Hepatocyte (in vitro differentiated cells): ENCODE measurements at regions not wholly inside any gene's neighbourhood (a gene's known extent, or its start where the extent isn't known, plus 50 kb on each side); places are given as distances from the start of the nearest gene placed in this dataset.

Experiments
- DNase-seq: peaks from one replicate; pipeline ENCODE4 v3.0.0-alpha.2; 2016; ENCODE audit warnings: low spot score
- H2AFZ ChIP-seq: fragments of 200-600 bp; sonication (generic); 2 replicates; pipeline ENCODE4 v1.6.0; 2016; ENCODE audit warnings: antibody characterized with exemption, mild to moderate bottlenecking
- H3K27ac ChIP-seq: fragments of 200-600 bp; sonication (generic); 2 replicates; pipeline ENCODE4 v1.5.1; 2016; ENCODE audit warnings: mild to moderate bottlenecking
- H3K27me3 ChIP-seq: fragments of 200-600 bp; sonication (generic); 2 replicates; pipeline ENCODE4 v1.6.1; 2016
- H3K36me3 ChIP-seq: fragments of 200-600 bp; sonication (generic); replicated peaks from 2 replicates; pipeline ENCODE4 v1.5.1; 2016; ENCODE audit warnings: low read depth; ENCODE audit not compliant: insufficient read depth
- H3K4me1 ChIP-seq: fragments of 200-600 bp; sonication (generic); 2 replicates; pipeline ENCODE4 v1.5.1; 2016; ENCODE audit warnings: mild to moderate bottlenecking, moderate library complexity; ENCODE audit not compliant: insufficient read depth
- H3K4me2 ChIP-seq: fragments of 200-600 bp; sonication (generic); 2 replicates; pipeline ENCODE4 v1.6.0; 2016
- H3K4me3 ChIP-seq: fragments of 200-600 bp; sonication (generic); 2 replicates; pipeline ENCODE4 v1.5.1; 2016; ENCODE audit warnings: mild to moderate bottlenecking
- H3K79me2 ChIP-seq: fragments of 200-600 bp; sonication (generic); 2 replicates; pipeline ENCODE4 v1.6.0; 2017; ENCODE audit warnings: mild to moderate bottlenecking
- H3K9me2 ChIP-seq: fragments of 200-600 bp; sonication (generic); replicated peaks from 2 replicates; pipeline ENCODE4 v1.6.0; 2017; ENCODE audit warnings: mild to moderate bottlenecking; ENCODE audit not compliant: insufficient read depth
- H3K9me3 ChIP-seq: fragments of 200-600 bp; sonication (generic); 2 replicates; pipeline ENCODE4 v1.5.1; 2016; ENCODE audit warnings: low read depth, mild to moderate bottlenecking
- H4K20me1 ChIP-seq: fragments of 200-600 bp; sonication (generic); 2 replicates; pipeline ENCODE4 v1.6.0; 2016; ENCODE audit warnings: mild to moderate bottlenecking; ENCODE audit not compliant: insufficient read depth, poor library complexity, severe bottlenecking
- EZH2 ChIP-seq: fragments of 200-600 bp; sonication (generic); IDR thresholded peaks from 2 replicates; pipeline ENCODE4 v1.6.1; 2016; ENCODE audit warnings: antibody characterized with exemption, mild to moderate bottlenecking, borderline replicate concordance
- EZH2phosphoT487 ChIP-seq: fragments of 200-600 bp; sonication (generic); IDR thresholded peaks from one replicate; pipeline ENCODE4 v1.6.1; 2018; ENCODE audit warnings: antibody characterized with exemption, mild to moderate bottlenecking, low read depth, moderate library complexity; ENCODE audit not compliant: unreplicated experiment, severe bottlenecking
- WGBS: methylation state at CpG from one replicate; pipeline ENCODE4 v1.1.6; 2016; ENCODE audit warnings: low lambda C conversion rate; ENCODE audit errors: missing lambda C conversion rate; 5-methylcytosine and 5-hydroxymethylcytosine counted together
- TF ChIP-seq, protein P1 (sequence below): fragments of 200-600 bp; sonication (generic); IDR thresholded peaks from 2 replicates; pipeline ENCODE4 v1.5.1; 2016; ENCODE audit warnings: antibody characterized with exemption, mild to moderate bottlenecking; ENCODE audit not compliant: poor library complexity

DNA sequence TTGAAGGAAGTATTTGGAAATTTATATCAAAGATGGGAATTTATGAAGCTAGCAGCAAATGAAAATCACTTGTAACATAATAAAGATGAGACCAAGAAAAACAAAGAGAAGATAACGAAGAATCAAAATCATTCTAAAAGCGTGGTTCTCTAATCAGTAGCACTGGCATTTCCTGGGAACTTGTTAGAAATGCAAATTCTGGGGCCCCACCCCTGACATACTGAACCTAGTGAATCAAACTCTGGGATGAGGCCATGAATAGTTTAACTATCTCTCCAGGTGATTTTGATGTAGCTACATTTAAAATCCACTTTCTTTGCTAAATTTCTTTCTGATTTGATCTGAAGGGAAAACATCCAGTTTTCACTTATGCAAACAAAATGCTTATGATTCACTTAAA lies 1075.6 kb downstream of the HACE1 start:
- DNase-seq: no peak
- Histone ChIP-seq H3K9me2 (no peaks in the 10 kb centered on the region), H2AFZ (no peak overlapping the region), H4K20me1 (no peaks in the 10 kb centered on the region), H3K9me3 (no peaks in the 10 kb centered on the region), H3K4me3 (no peak overlapping the region), H3K36me3 (no peaks in the 10 kb centered on the region), H3K27ac (no peak overlapping the region), H3K4me2 (no peak overlapping the region), H3K4me1 (no peaks in the 10 kb centered on the region), H3K79me2 (no peaks in the 10 kb centered on the region), H3K27me3 (no peaks in the 10 kb centered on the region)
- TF ChIP-seq, protein P1, sequence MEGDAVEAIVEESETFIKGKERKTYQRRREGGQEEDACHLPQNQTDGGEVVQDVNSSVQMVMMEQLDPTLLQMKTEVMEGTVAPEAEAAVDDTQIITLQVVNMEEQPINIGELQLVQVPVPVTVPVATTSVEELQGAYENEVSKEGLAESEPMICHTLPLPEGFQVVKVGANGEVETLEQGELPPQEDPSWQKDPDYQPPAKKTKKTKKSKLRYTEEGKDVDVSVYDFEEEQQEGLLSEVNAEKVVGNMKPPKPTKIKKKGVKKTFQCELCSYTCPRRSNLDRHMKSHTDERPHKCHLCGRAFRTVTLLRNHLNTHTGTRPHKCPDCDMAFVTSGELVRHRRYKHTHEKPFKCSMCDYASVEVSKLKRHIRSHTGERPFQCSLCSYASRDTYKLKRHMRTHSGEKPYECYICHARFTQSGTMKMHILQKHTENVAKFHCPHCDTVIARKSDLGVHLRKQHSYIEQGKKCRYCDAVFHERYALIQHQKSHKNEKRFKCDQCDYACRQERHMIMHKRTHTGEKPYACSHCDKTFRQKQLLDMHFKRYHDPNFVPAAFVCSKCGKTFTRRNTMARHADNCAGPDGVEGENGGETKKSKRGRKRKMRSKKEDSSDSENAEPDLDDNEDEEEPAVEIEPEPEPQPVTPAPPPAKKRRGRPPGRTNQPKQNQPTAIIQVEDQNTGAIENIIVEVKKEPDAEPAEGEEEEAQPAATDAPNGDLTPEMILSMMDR: no peak
- TF ChIP-seq EZH2phosphoT487 (no peak), EZH2 (no peak)
- WGBS: 76% methylated on average over 2 of the region's 2 CpGs

DNA sequence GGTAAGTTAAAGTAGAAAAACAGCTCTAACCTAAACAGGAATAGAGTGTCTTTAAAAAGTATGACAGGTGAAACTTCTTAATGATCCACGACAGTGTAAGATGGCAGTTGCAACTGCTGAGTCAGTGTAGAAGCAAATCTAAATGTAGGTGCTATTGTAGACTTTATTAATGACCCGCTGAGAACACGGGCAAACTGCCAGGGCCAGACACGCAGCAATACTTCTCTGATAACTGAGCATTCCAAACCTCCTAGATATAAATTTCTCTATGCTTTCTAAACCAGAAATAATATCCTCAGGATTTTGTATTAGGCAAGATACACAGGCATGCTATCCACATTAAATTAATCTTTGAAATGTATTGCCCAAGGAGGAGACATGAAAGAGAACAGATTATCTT lies 1076.4 kb downstream of the HACE1 start:
- no peaks in the 10 kb centered on the region for H3K9me2 ChIP-seq
- WGBS: 63% methylated on average over 4 of the region's 4 CpGs
- H3K4me1 ChIP-seq: no peaks in the 10 kb centered on the region
- H2AFZ ChIP-seq: no peak overlapping the region
- TF ChIP-seq, protein P1: no peak
- TF ChIP-seq EZH2phosphoT487: no peak
- no peak for TF ChIP-seq EZH2
- H3K79me2 ChIP-seq: no peaks in the 10 kb centered on the region
- no peaks in the 10 kb centered on the region for H4K20me1 ChIP-seq
- H3K4me3 ChIP-seq: no peak overlapping the region
- H3K36me3 ChIP-seq: no peaks in the 10 kb centered on the region
- no peak overlapping the region for H3K27ac ChIP-seq
- H3K27me3 ChIP-seq: no peaks in the 10 kb centered on the region
- DNase-seq: no peak
- H3K4me2 ChIP-seq: no peak overlapping the region
- no peaks in the 10 kb centered on the region for H3K9me3 ChIP-seq

DNA sequence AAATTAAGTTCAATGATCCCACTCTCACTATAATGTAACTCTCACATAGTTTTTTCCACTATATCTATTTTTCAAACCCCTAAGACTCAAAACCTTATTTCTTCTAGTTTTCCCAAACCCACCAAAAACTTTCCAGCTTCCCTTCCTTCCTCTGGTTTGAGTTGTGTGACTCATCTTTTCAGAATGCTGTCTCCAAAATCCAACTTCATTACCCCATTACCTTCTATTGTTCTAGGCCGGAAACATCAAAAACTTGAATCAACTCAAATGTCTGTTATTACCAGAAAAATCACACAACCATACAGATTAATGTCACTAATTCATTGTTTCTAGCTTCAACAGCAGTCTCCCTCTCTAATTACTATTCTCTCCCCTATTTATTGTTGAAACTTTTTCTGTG lies 1090.3 kb downstream of the HACE1 start:
- H4K20me1 ChIP-seq: no peaks in the 10 kb centered on the region
- no peaks in the 10 kb centered on the region for H3K9me3 ChIP-seq
- no peak overlapping the region for H2AFZ ChIP-seq
- TF ChIP-seq EZH2: no peak
- no peak for TF ChIP-seq EZH2phosphoT487
- TF ChIP-seq, protein P1: no peak
- no peak for DNase-seq
- 83% methylated on average over 1 of the region's 1 CpG for WGBS
- H3K4me2 ChIP-seq: no peak overlapping the region
- no peaks in the 10 kb centered on the region for H3K36me3 ChIP-seq
- H3K4me1 ChIP-seq: no peaks in the 10 kb centered on the region
- no peaks in the 10 kb centered on the region for H3K9me2 ChIP-seq
- no peak overlapping the region for H3K27ac ChIP-seq
- H3K79me2 ChIP-seq: no peaks in the 10 kb centered on the region
- H3K4me3 ChIP-seq: no peak overlapping the region
- H3K27me3 ChIP-seq: no peaks in the 10 kb centered on the region

DNA sequence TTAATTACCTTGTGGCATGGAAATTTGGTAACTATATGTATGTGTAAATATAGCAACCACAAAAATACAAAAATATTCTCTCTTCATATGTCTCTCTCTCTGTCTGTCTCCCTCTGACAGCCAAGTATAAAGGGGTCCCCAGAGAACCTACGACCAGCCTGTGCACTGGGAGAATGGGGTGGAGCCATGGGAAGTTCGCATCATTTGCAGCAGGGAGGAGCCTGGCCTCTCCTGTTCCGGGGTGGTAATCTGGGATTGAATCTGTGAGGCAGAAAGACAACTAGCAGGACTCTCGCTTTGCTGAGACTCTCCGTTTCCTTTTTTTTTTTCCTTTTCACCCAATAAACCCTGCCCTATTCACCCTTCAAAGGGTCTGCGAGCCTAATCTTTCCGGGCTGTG lies 1109.1 kb downstream of the HACE1 start:
- Histone ChIP-seq H2AFZ (no peak overlapping the region), H3K79me2 (no peaks in the 10 kb centered on the region), H3K9me2 (no peaks in the 10 kb centered on the region), H4K20me1 (no peaks in the 10 kb centered on the region), H3K9me3 (no peaks in the 10 kb centered on the region), H3K27me3 (no peaks in the 10 kb centered on the region), H3K4me2 (no peak overlapping the region), H3K4me3 (no peak overlapping the region), H3K27ac (no peak overlapping the region), H3K36me3 (no peaks in the 10 kb centered on the region), H3K4me1 (no peaks in the 10 kb centered on the region)
- DNase-seq: no peak
- WGBS: 65% methylated on average over 7 of the region's 7 CpGs
- TF ChIP-seq, protein P1: no peak
- no peak for TF ChIP-seq EZH2
